Ovary (tissue), 7 donors: ENCODE measurements at regions not wholly inside any gene's neighbourhood (a gene's known extent, or its start where the extent isn't known, plus 50 kb on each side); places are given as distances from the start of the nearest gene placed in this dataset.

ENCODE experiments used
- DNase-seq, 5 donors: peaks; one replicate each; pipeline ENCODE4 v3.0.0-alpha.2; 2019 to 2020
- H3K27ac ChIP-seq, 2 donors: fragments of 200-600 bp; one replicate each; pipeline versions ENCODE4 v1.5.1 to v1.8.0; 2019 to 2022
- H3K27me3 ChIP-seq: fragments of 200-600 bp; one replicate; pipeline ENCODE4 v1.8.0; 2022
- H3K36me3 ChIP-seq: fragments of 200-600 bp; sonication (generic); one replicate; pipeline ENCODE4 v1.5.1; 2019
- H3K4me1 ChIP-seq: one replicate; pipeline ENCODE4 v1.8.1; 2013; ENCODE audit warnings: mild to moderate bottlenecking, moderate library complexity; ENCODE audit not compliant: insufficient read depth
- H3K4me3 ChIP-seq: fragments of 200-600 bp; sonication (generic); one replicate; pipeline ENCODE4 v1.5.1; 2017
- H3K9me3 ChIP-seq, 2 donors: fragments of 200-600 bp in 1 of 2; sonication (generic) in 1 of 2; one replicate each; pipeline versions ENCODE4 v1.5.1 to v1.8.1; 2013 to 2019; ENCODE audit warnings: mild to moderate bottlenecking in 1 of 2, moderate library complexity in 1 of 2
- CTCF ChIP-seq, 3 donors: fragments of 450-650 bp in 2 of 3; fragments of 200-600 bp in 1 of 3; IDR thresholded peaks; one replicate each; pipeline versions ENCODE4 v1.5.1 to v1.8.0; 2016 to 2022; ENCODE audit warnings: antibody characterized with exemption in 3 of 3, mild to moderate bottlenecking in 1 of 3
- EP300 ChIP-seq: sonication (generic); formaldehyde crosslinking; IDR thresholded peaks from one replicate; pipeline ENCODE4 v1.6.1; 2017; ENCODE audit warnings: antibody characterized with exemption
- POLR2A ChIP-seq: fragments of 450-650 bp; IDR thresholded peaks from one replicate; pipeline ENCODE4 v1.6.1; 2017; ENCODE audit warnings: antibody characterized with exemption, mild to moderate bottlenecking, moderate library complexity
- WGBS, 3 donors: extraction: QIAGEN DNeasy Blood & Tissue Kit in 1 of 3; methylation state at CpG; one replicate each; pipeline versions ENCODE4 v1.1.5 to v1.1.7; 2013 to 2017; 5-methylcytosine and 5-hydroxymethylcytosine counted together
- intact Hi-C, 4 donors: fragments of 100-400 bp; cut with DNase I; formaldehyde crosslinking; loops; one replicate each; pipeline versions ENCODE4 v1.11.0 to v1.15.1; 2022 to 2023
- donor health status: DM: no; HTN: no; CAD: no; lungs with moderate emphysema.
- donor health status: DM: no; HTN: no; CAD: no.
- donor health status: Bipolar disorder and iron deficiency.
- donor health status: DM: no; HTN: no; CAD: no.
- donor health status: DM: yes; HTN: yes; CAD: no.

GRCh38 chr7:16211402-16211925 lies 209.9 kb downstream of the CRPPA start:
- Histone ChIP-seq H3K27me3 (no peaks in the 10 kb centered on the region), H3K27ac (no peak overlapping the region), H3K9me3 (no peaks in the 10 kb centered on the region), H3K36me3 (no peaks in the 10 kb centered on the region), H3K4me3 (no peak overlapping the region), H3K4me1 (no peaks in the 10 kb centered on the region)
- 62 to 85% (median 73%) methylated on average over 6 of the region's 6 CpGs for WGBS, 3 donors
- no peak for TF ChIP-seq EP300
- TF ChIP-seq CTCF (IDR thresholded peaks at IDR 0.05) = no peak
- no peak for TF ChIP-seq POLR2A
- intact Hi-C loops = no loop called here
- no peak for DNase-seq

DNA sequence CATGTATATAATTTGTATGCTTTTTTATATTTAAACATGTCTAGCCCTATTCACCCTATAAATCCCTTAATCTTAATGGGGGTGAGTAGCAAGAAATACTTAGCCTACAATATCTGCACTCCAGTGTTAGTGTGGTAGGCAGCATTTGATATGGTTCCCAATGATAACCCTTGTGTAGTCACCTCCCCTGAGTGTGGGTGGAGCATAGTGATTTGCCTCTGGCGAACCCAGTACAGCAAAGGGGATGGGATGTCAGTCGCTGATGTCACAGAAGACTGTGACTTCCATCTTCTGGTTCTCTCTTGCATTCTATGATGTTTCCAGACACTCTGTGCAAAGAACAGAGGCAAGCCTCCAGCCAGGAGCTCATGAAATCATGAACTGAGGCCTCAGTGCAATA lies 211.2 kb downstream of the CRPPA start:
- Histone ChIP-seq H3K4me1 (no peaks in the 10 kb centered on the region), H3K4me3 (no peak overlapping the region), H3K9me3 (no peaks in the 10 kb centered on the region), H3K27me3 (no peaks in the 10 kb centered on the region), H3K36me3 (no peaks in the 10 kb centered on the region), H3K27ac (no peak overlapping the region)
- no peak for DNase-seq
- intact Hi-C loops = no loop called here
- 95 to 97% (median 96%) methylated on average over 2 of the region's 2 CpGs for WGBS, 3 donors
- TF ChIP-seq POLR2A = no peak
- TF ChIP-seq EP300 = no peak
- TF ChIP-seq CTCF (IDR thresholded peaks at IDR 0.05) = no peak

DNA sequence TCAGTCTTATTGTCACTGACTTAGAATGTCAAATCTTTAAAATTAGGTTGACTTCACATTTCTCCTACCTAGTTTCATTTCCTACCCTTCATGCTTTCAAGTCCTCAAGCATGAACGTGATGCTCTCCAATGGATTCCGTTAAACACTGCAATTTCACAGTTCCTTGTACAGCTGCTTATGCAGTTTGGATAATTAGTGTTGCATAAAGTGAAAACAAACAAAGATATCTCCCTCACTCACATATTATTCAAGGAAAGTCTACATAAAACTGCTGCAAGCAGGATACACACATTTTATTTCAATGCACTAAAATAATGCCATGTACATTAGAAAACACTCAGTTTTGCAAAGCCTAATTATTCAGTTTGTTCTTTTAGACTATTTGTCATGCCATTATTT lies 214.0 kb downstream of the CRPPA start:
- Histone ChIP-seq H3K27me3 (no peaks in the 10 kb centered on the region), H3K4me1 (no peaks in the 10 kb centered on the region), H3K36me3 (no peaks in the 10 kb centered on the region), H3K9me3 (no peaks in the 10 kb centered on the region), H3K4me3 (no peak overlapping the region), H3K27ac (no peak overlapping the region)
- intact Hi-C loops = no loop called here
- TF ChIP-seq EP300 (no peak), POLR2A (no peak), CTCF (IDR thresholded peaks at IDR 0.05) (no peak)
- no peak for DNase-seq
- 22 to 56% (median 30%) methylated on average over 2 of the region's 2 CpGs for WGBS, 3 donors

GRCh38 chr7:16205466-16205865 lies 215.9 kb downstream of the CRPPA start:
- WGBS, 3 donors = 84 to 92% (median 86%) methylated on average over 2 of the region's 2 CpGs
- H3K27me3 ChIP-seq = no peaks in the 10 kb centered on the region

More at GRCh38 chr7:16205466-16205865, 215.9 kb downstream of the CRPPA start:
- DNase-seq = no peak
- intact Hi-C loops = no loop called here
- H3K27ac ChIP-seq = no peak overlapping the region
- H3K4me1 ChIP-seq = no peaks in the 10 kb centered on the region
- H3K36me3 ChIP-seq = no peaks in the 10 kb centered on the region
- TF ChIP-seq CTCF (IDR thresholded peaks at IDR 0.05) (no peak), POLR2A (no peak), EP300 (no peak)
- H3K4me3 ChIP-seq = no peak overlapping the region
- H3K9me3 ChIP-seq = peaks cover 0 to 4% of the 10 kb centered on the region in 2 donors
